Mesenchymal stem cell (in vitro differentiated cells and primary cell): ENCODE measurements at regions not wholly inside any gene's neighbourhood (a gene's known extent, or its start where the extent isn't known, plus 50 kb on each side); places are given as distances from the start of the nearest gene placed in this dataset.

ENCODE experiments used
- DNase-seq: peaks from one replicate; pipeline ENCODE4 v3.0.0-alpha.2; 2013
- H2AFZ ChIP-seq: one replicate; pipeline ENCODE4 v1.6.1; 2013; ENCODE audit warnings: low read depth, mild to moderate bottlenecking, control low read depth, inconsistent platforms, low read length, moderate library complexity
- H2AK5ac ChIP-seq: 2 replicates; pipeline ENCODE4 v1.6.1; 2013; ENCODE audit warnings: low read length, moderate library complexity, mild to moderate bottlenecking, inconsistent platforms; ENCODE audit not compliant: severe bottlenecking
- H2BK120ac ChIP-seq: one replicate; pipeline ENCODE4 v1.6.1; 2013; ENCODE audit warnings: low read depth, mild to moderate bottlenecking, inconsistent platforms, low read length, moderate library complexity
- H2BK12ac ChIP-seq, 2 experiments: one replicate each; pipeline ENCODE4 v1.6.1; 2013; ENCODE audit warnings: inconsistent platforms in 2 of 2, low read length in 2 of 2, mild to moderate bottlenecking in 2 of 2, moderate library complexity in 2 of 2, control low read depth in 1 of 2
- H2BK15ac ChIP-seq: one replicate; pipeline ENCODE4 v1.6.1; 2013; ENCODE audit warnings: mild to moderate bottlenecking, low read depth, inconsistent platforms; ENCODE audit not compliant: poor library complexity, severe bottlenecking
- H2BK5ac ChIP-seq: 2 replicates; pipeline ENCODE4 v1.6.1; 2013; ENCODE audit warnings: low read depth, mild to moderate bottlenecking, low read length, control low read depth, inconsistent platforms; ENCODE audit not compliant: poor library complexity, severe bottlenecking
- H3K14ac ChIP-seq, 2 experiments: one replicate each; pipeline ENCODE4 v1.6.1; 2013; ENCODE audit warnings: inconsistent platforms in 2 of 2, low read length in 2 of 2, control low read depth in 1 of 2, mild to moderate bottlenecking in 1 of 2, moderate library complexity in 1 of 2
- H3K18ac ChIP-seq, 2 experiments: one replicate each; pipeline ENCODE4 v1.6.1; 2013; ENCODE audit warnings: inconsistent platforms in 2 of 2, low read length in 2 of 2, control low read depth in 1 of 2, low read depth in 1 of 2, mild to moderate bottlenecking in 1 of 2
- H3K23ac ChIP-seq, 2 experiments: one replicate each; pipeline ENCODE4 v1.6.1; 2013; ENCODE audit warnings: inconsistent platforms in 2 of 2, low read length in 2 of 2, mild to moderate bottlenecking in 2 of 2, moderate library complexity in 2 of 2, control low read depth in 1 of 2
- H3K27ac ChIP-seq: 2 replicates; pipeline ENCODE4 v1.5.1; 2013; ENCODE audit warnings: mild to moderate bottlenecking, moderate library complexity, low read length, control low read depth, inconsistent platforms; ENCODE audit not compliant: poor library complexity, severe bottlenecking
- H3K27me3 ChIP-seq, 2 experiments: 2 replicates each; pipeline versions ENCODE4 v1.6.1 to v1.7.0; 2013; ENCODE audit warnings: low read length in 2 of 2, mild to moderate bottlenecking in 2 of 2, moderate library complexity in 2 of 2, control low read depth in 1 of 2, inconsistent platforms in 1 of 2; ENCODE audit not compliant: control insufficient read depth in 1 of 2, insufficient read depth in 1 of 2
- H3K36me3 ChIP-seq, 2 experiments: 2 replicates each; pipeline versions ENCODE4 v1.6.1 to v1.7.0; 2013; ENCODE audit warnings: low read length in 2 of 2, control low read depth in 1 of 2, inconsistent platforms in 1 of 2, low read depth in 1 of 2, mild to moderate bottlenecking in 1 of 2; ENCODE audit not compliant: insufficient read depth in 2 of 2, control insufficient read depth in 1 of 2
- H3K4ac ChIP-seq, 2 experiments: one replicate each; pipeline ENCODE4 v1.6.1; 2013; ENCODE audit warnings: inconsistent platforms in 2 of 2, low read length in 2 of 2, mild to moderate bottlenecking in 2 of 2, moderate library complexity in 2 of 2, control low read depth in 1 of 2, low read depth in 1 of 2
- H3K4me1 ChIP-seq: 2 replicates; pipeline ENCODE4 v1.6.1; 2013; ENCODE audit warnings: low read depth, low read length, control low read depth; ENCODE audit not compliant: control insufficient read depth, insufficient read depth
- H3K4me2 ChIP-seq: 2 replicates; pipeline ENCODE4 v1.6.1; 2013; ENCODE audit warnings: low read length, mild to moderate bottlenecking, inconsistent platforms; ENCODE audit not compliant: poor library complexity, severe bottlenecking
- H3K4me3 ChIP-seq, 2 experiments: 2 replicates each; pipeline versions ENCODE4 v1.5.1 to v1.7.0; 2013; ENCODE audit warnings: low read length in 2 of 2, mild to moderate bottlenecking in 2 of 2, control low read depth in 1 of 2, low read depth in 1 of 2; ENCODE audit not compliant: insufficient read depth in 1 of 2
- H3K79me1 ChIP-seq: replicated peaks from 2 replicates; pipeline ENCODE4 v1.6.1; 2013; ENCODE audit warnings: mild to moderate bottlenecking, control low read depth, low read length, inconsistent platforms; ENCODE audit not compliant: poor library complexity, severe bottlenecking
- H3K9ac ChIP-seq: 2 replicates; pipeline ENCODE4 v1.7.0; 2013; ENCODE audit warnings: mild to moderate bottlenecking, low read length, moderate library complexity
- H3K9me3 ChIP-seq: 2 replicates; pipeline ENCODE4 v1.7.0; 2013; ENCODE audit warnings: mild to moderate bottlenecking, low read length; ENCODE audit not compliant: control insufficient read depth
- H4K8ac ChIP-seq: one replicate; pipeline ENCODE4 v1.6.1; 2013; ENCODE audit warnings: inconsistent platforms, mild to moderate bottlenecking, low read length, moderate library complexity
- H4K91ac ChIP-seq: one replicate; pipeline ENCODE4 v1.6.1; 2013; ENCODE audit warnings: mild to moderate bottlenecking, low read length, inconsistent platforms
- WGBS: methylation state at CpG from one replicate; pipeline ENCODE4 v1.1.7; 2013; ENCODE audit warnings: mixed read lengths; 5-methylcytosine and 5-hydroxymethylcytosine counted together

- Histone ChIP-seq H2BK15ac (no peak overlapping the region), H4K91ac (no peak overlapping the region), H3K4me3 (no peak overlapping the region), H2BK12ac (no peak overlapping the region), H3K4ac (no peak overlapping the region), H3K18ac (no peak overlapping the region), H3K9me3 (no peaks in the 10 kb centered on the region), H3K14ac (no peak overlapping the region), H3K4me2 (no peak overlapping the region), H2AFZ (no peak overlapping the region), H2BK120ac (no peak overlapping the region), H3K27ac (no peak overlapping the region), H3K79me1 (no peaks in the 10 kb centered on the region), H3K27me3 (no peaks in the 10 kb centered on the region), H4K8ac (no peak overlapping the region), H3K9ac (no peak overlapping the region), H2BK5ac (no peak overlapping the region), H2AK5ac (no peak overlapping the region), H3K23ac (no peak overlapping the region), H3K4me1 (peaks cover 1% of the 10 kb centered on the region), H3K36me3 (no peaks in the 10 kb centered on the region)
- WGBS: 89% methylated on average over 5 of the region's 5 CpGs
- no peak for DNase-seq
These were observed 95.4 kb upstream of the ANXA1 start for GRCh38 chr9:73056245-73056644.

GRCh38 chr9:73054091-73054490 lies 97.6 kb upstream of the ANXA1 start:
- no peak overlapping the region for H3K14ac ChIP-seq
- H3K23ac ChIP-seq: no peak overlapping the region
- no peaks in the 10 kb centered on the region for H3K9me3 ChIP-seq
- H3K4me2 ChIP-seq: no peak overlapping the region
- H3K9ac ChIP-seq: no peak overlapping the region
- no peak overlapping the region for H2BK15ac ChIP-seq
- no peak overlapping the region for H3K18ac ChIP-seq
- no peak overlapping the region for H2AK5ac ChIP-seq
- H3K4ac ChIP-seq: no peak overlapping the region
- DNase-seq: no peak
- H2BK12ac ChIP-seq: no peak overlapping the region
- H3K36me3 ChIP-seq: no peaks in the 10 kb centered on the region
- H2BK120ac ChIP-seq: no peak overlapping the region
- no peaks in the 10 kb centered on the region for H3K27me3 ChIP-seq
- no peak overlapping the region for H4K91ac ChIP-seq
- H2AFZ ChIP-seq: no peak overlapping the region
- H3K79me1 ChIP-seq: no peaks in the 10 kb centered on the region
- no peak overlapping the region for H4K8ac ChIP-seq
- H3K27ac ChIP-seq: no peak overlapping the region
- H3K4me1 ChIP-seq: peaks cover 1% of the 10 kb centered on the region
- H2BK5ac ChIP-seq: no peak overlapping the region
- H3K4me3 ChIP-seq: no peak overlapping the region

GRCh38 chr9:73053543-73053942 lies 98.1 kb upstream of the ANXA1 start:
- H3K9me3 ChIP-seq: no peaks in the 10 kb centered on the region
- no peak overlapping the region for H2BK12ac ChIP-seq
- H2AK5ac ChIP-seq: no peak overlapping the region
- DNase-seq: no peak
- H2BK120ac ChIP-seq: no peak overlapping the region
- H3K14ac ChIP-seq: no peak overlapping the region
- H3K36me3 ChIP-seq: no peaks in the 10 kb centered on the region
- no peaks in the 10 kb centered on the region for H3K27me3 ChIP-seq
- H2BK15ac ChIP-seq: no peak overlapping the region
- no peak overlapping the region for H3K23ac ChIP-seq
- no peak overlapping the region for H3K9ac ChIP-seq
- no peak overlapping the region for H3K4ac ChIP-seq
- no peak overlapping the region for H3K27ac ChIP-seq
- no peaks in the 10 kb centered on the region for H3K79me1 ChIP-seq
- no peak overlapping the region for H3K4me2 ChIP-seq
- no peak overlapping the region for H4K8ac ChIP-seq
- H2BK5ac ChIP-seq: no peak overlapping the region
- no peak overlapping the region for H2AFZ ChIP-seq
- no peak overlapping the region for H3K18ac ChIP-seq
- peaks cover 1% of the 10 kb centered on the region for H3K4me1 ChIP-seq
- H3K4me3 ChIP-seq: no peak overlapping the region
- no peak overlapping the region for H4K91ac ChIP-seq
- WGBS: 78% methylated on average over 1 of the region's 1 CpG

- H3K9me3 ChIP-seq: no peaks in the 10 kb centered on the region
- H3K9ac ChIP-seq: peak overlapping the region; percentile 27
- H2AK5ac ChIP-seq: no peak overlapping the region
- no peaks in the 10 kb centered on the region for H3K79me1 ChIP-seq
- H4K91ac ChIP-seq: no peak overlapping the region
- H3K27ac ChIP-seq: no peak overlapping the region
- no peaks in the 10 kb centered on the region for H3K36me3 ChIP-seq
- H2AFZ ChIP-seq: no peak overlapping the region
- no peak overlapping the region for H2BK12ac ChIP-seq
- H2BK120ac ChIP-seq: no peak overlapping the region
- no peak overlapping the region for H4K8ac ChIP-seq
- no peak overlapping the region for H2BK15ac ChIP-seq
- 34% methylated on average over 4 of the region's 7 CpGs for WGBS
- no peak overlapping the region for H3K4me3 ChIP-seq
- H3K14ac ChIP-seq: no peak overlapping the region
- H3K27me3 ChIP-seq: no peaks in the 10 kb centered on the region
- H3K18ac ChIP-seq: no peak overlapping the region
- no peak overlapping the region for H2BK5ac ChIP-seq
- no peak overlapping the region for H3K4ac ChIP-seq
- peaks cover 1% of the 10 kb centered on the region for H3K4me1 ChIP-seq
- H3K4me2 ChIP-seq: no peak overlapping the region
- peak; percentile 15 for DNase-seq
- no peak overlapping the region for H3K23ac ChIP-seq
These were observed 98.2 kb upstream of the ALDH1A1 start for GRCh38 chr9:73050887-73051550.
